ENCODE measurements at regions not wholly inside any gene's neighbourhood (a gene's known extent, or its start where the extent isn't known, plus 50 kb on each side); places are given as distances from the start of the nearest gene placed in this dataset.

DNA sequence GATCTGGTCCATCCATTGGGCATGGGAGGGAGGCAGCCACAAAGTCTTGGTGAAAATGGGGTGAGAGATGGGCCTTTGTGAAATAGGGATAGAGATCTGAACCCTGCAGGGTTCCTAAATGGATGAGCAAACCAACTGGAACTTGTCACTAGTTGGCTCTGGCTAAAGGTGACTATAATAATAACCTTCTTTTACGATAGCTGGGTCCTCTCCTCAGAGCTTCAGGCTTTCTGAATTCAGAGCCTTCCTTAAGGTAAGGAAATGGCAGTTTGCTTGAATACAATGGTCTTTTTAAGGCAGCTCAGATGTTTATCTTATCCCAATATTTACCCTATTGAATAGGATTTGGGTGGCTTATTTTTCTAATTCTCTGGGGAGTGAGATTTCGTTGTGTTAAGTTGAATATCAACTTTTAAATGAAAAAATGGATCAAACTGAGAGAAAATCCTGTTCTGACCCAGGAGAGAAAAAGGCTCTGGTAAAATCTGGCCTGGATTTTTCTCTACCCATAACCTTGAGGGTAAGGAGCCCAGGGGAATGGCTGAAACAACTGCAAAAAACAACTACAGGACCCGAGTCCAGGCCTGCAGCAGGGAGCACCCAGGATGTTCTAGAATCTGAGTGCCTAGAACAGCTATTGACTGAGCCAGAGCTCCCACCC is 61.1 kb upstream of the CXCR4 start (continued):
- no peak for TF ChIP-seq MAFK (IDR thresholded peaks at IDR 0.05; ENCODE audit: partially characterized antibody)

- ChIA-PET POLR2A (no interaction called here), CTCF (no interaction called here)
- no peaks in the 10 kb centered on the region for H3K4me1 ChIP-seq
- H3K27ac ChIP-seq: no peak overlapping the region
- H3K4me2 ChIP-seq: no peak overlapping the region
- DNase-seq (ENCODE audit: low read depth in 1 of 2, low spot score in 1 of 2): no peak
- ATAC-seq: no peak
- H3K4me3 ChIP-seq: no peak overlapping the region
- H3K9me3 ChIP-seq: no peaks in the 10 kb centered on the region
- TF ChIP-seq NR3C1 (IDR thresholded peaks at IDR 0.05) (no peak), SMC3 (IDR thresholded peaks at IDR 0.05) (no peak), JUN (IDR thresholded peaks at IDR 0.05) (no peak), HOXA7 (CRISPR knock-in tag; IDR thresholded peaks at IDR 0.05) (no peak), SREBF2 (IDR thresholded peaks at IDR 0.05) (no peak), PBX3 (IDR thresholded peaks at IDR 0.05) (no peak), RAD21 (conservative IDR thresholded peaks at IDR 0.05 in 1 of 2, IDR thresholded peaks at IDR 0.05 in 1 of 2) (no peak), NFE2L2 (conservative IDR thresholded peaks at IDR 0.05; ENCODE audit: low read length) (no peak), ZNF302 (CRISPR knock-in tag; IDR thresholded peaks at IDR 0.05) (no peak), EHMT2 (IDR thresholded peaks at IDR 0.05; ENCODE audit: low read depth) (no peak), CEBPB (IDR thresholded peaks at IDR 0.05) (no peak), HDAC2 (IDR thresholded peaks at IDR 0.05) (no peak), BHLHE40 (IDR thresholded peaks at IDR 0.05; ENCODE audit: low read depth, low read length) (no peak)
- FAIRE-seq: no peak
Observed at GRCh38 chr2:136175868-136176267, 57.9 kb upstream of the CXCR4 start.

GRCh38 chr2:136175466-136175865 is 57.5 kb upstream of the CXCR4 start:
- Histone ChIP-seq H3K4me2 (no peak overlapping the region), H3K9me3 (no peaks in the 10 kb centered on the region), H3K4me3 (no peak overlapping the region), H3K4me1 (no peaks in the 10 kb centered on the region), H3K27ac (no peak overlapping the region)
- CTCF ChIA-PET: no interaction called here
- POLR2A ChIA-PET: no interaction called here
- 78% methylated on average over 5 of the region's 5 CpGs for WGBS (ENCODE audit: missing lambda C conversion rate)
- TF ChIP-seq E2F6 (IDR thresholded peaks at IDR 0.05; ENCODE audit: borderline replicate concordance, low read depth) (no peak), MYC (IDR thresholded peaks at IDR 0.05; ENCODE audit: borderline replicate concordance, low read length) (no peak), HEYL (CRISPR knock-in tag; IDR thresholded peaks at IDR 0.05) (no peak), HOXB5 (CRISPR knock-in tag; IDR thresholded peaks at IDR 0.05) (no peak), NFE2L2 (conservative IDR thresholded peaks at IDR 0.05; ENCODE audit: low read length) (no peak), RFX5 (IDR thresholded peaks at IDR 0.05) (no peak), NPAS2 (CRISPR knock-in tag; IDR thresholded peaks at IDR 0.05; ENCODE audit: borderline replicate concordance) (no peak)
- FAIRE-seq (no peak), ATAC-seq (no peak), DNase-seq (ENCODE audit: low read depth in 1 of 2, low spot score in 1 of 2) (no peak)

DNA sequence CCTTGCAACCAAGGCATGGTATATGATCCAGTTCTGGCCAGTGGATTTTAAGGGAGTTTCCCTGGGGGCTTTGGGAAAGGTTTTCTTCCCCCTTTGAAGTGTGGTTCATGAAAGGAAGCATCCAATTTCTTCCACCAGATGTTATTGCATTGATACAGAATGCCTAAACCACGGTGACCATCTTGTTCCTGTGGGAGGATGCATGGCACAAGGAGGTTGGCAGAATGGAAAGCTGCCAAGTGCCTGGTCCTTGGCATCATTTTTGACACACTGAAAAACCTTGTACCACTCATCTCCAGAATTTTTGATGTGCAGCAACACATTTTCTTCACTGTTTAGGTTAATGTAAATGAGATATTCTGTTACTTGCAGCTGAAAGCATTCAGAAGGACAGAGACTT is 55.2 kb upstream of the CXCR4 start:
- ATAC-seq: no peak
- POLR2A ChIA-PET: no interaction called here

More for the DNA sequence above, 55.2 kb upstream of the CXCR4 start:
- 0% methylated on average over 1 of the region's 1 CpG for WGBS (ENCODE audit: missing lambda C conversion rate)
- no peak overlapping the region for H3K4me2 ChIP-seq
- TF ChIP-seq ZSCAN20 (CRISPR knock-in tag; IDR thresholded peaks at IDR 0.05) (no peak), HDAC2 (IDR thresholded peaks at IDR 0.05) (no peak), HEYL (CRISPR knock-in tag; IDR thresholded peaks at IDR 0.05) (no peak), KDM5A (IDR thresholded peaks at IDR 0.05) (no peak), POLR2A (IDR thresholded peaks at IDR 0.05; ENCODE audit: low read length) (no peak), RAD21 (conservative IDR thresholded peaks at IDR 0.05 in 1 of 2, IDR thresholded peaks at IDR 0.05 in 1 of 2) (no peak), PBX3 (IDR thresholded peaks at IDR 0.05) (no peak), HOXA7 (CRISPR knock-in tag; IDR thresholded peaks at IDR 0.05) (no peak)
- TF ChIP-seq, protein P1, sequence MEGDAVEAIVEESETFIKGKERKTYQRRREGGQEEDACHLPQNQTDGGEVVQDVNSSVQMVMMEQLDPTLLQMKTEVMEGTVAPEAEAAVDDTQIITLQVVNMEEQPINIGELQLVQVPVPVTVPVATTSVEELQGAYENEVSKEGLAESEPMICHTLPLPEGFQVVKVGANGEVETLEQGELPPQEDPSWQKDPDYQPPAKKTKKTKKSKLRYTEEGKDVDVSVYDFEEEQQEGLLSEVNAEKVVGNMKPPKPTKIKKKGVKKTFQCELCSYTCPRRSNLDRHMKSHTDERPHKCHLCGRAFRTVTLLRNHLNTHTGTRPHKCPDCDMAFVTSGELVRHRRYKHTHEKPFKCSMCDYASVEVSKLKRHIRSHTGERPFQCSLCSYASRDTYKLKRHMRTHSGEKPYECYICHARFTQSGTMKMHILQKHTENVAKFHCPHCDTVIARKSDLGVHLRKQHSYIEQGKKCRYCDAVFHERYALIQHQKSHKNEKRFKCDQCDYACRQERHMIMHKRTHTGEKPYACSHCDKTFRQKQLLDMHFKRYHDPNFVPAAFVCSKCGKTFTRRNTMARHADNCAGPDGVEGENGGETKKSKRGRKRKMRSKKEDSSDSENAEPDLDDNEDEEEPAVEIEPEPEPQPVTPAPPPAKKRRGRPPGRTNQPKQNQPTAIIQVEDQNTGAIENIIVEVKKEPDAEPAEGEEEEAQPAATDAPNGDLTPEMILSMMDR (IDR thresholded peaks at IDR 0.05): no peak
- CTCF ChIA-PET: no interaction called here
- H3K4me1 ChIP-seq: no peaks in the 10 kb centered on the region
- no peaks in the 10 kb centered on the region for H3K9me3 ChIP-seq
- DNase-seq (ENCODE audit: low read depth in 1 of 2, low spot score in 1 of 2) (no peak), FAIRE-seq (no peak)
- no peak overlapping the region for H3K4me3 ChIP-seq
- H3K27ac ChIP-seq: no peak overlapping the region

All from A549 (cell line).